ENCODE measurements at regions not wholly inside any gene's neighbourhood (a gene's known extent, or its start where the extent isn't known, plus 50 kb on each side); places are given as distances from the start of the nearest gene placed in this dataset.

- no peak for TF ChIP-seq CTCF (IDR thresholded peaks at IDR 0.05)
- no peak for TF ChIP-seq POLR2A (IDR thresholded peaks at IDR 0.05)
- no peak for TF ChIP-seq EP300 (IDR thresholded peaks at IDR 0.05)
Measured at GRCh38 chr2:14324308-14324707, 308.2 kb upstream of the LRATD1 start.

Data from tibial nerve (tissue), 4 donors.